ENCODE measurements at regions not wholly inside any gene's neighbourhood (a gene's known extent, or its start where the extent isn't known, plus 50 kb on each side); places are given as distances from the start of the nearest gene placed in this dataset.
"Not testable (repeated sequence)": the region's sequence is repeated elsewhere in the genome, so short reads cannot be mapped to it uniquely, and the experiment has no call there.

DNA sequence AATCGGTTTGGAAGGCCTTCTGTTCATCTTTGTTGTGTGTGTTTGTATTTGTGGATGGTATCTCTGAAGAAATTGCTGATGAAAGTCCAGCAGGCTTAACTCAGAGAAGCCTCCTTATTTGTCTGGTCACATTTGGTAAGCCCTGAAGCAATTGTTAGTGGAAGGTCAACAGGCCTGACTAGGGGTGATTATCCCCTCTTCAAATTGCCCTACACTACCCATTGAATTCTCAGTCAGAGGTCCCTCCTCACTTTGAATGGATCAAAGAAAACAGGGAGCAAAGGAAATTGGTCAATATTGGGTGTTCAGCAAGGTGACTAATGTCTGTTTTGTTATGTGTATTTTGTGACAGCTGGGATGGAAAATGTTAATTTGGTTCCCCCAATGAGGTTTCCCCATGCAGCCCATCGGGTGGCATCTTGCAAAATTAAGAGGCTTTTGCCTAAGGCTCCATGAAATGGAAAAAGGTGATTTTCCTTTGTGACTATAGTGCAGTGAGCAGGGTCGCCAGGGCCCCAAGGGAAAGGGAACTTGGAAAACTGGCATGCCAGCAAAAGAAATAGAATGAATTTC is 811.6 kb downstream of the PCDH11X start:
- TF ChIP-seq, protein P1, sequence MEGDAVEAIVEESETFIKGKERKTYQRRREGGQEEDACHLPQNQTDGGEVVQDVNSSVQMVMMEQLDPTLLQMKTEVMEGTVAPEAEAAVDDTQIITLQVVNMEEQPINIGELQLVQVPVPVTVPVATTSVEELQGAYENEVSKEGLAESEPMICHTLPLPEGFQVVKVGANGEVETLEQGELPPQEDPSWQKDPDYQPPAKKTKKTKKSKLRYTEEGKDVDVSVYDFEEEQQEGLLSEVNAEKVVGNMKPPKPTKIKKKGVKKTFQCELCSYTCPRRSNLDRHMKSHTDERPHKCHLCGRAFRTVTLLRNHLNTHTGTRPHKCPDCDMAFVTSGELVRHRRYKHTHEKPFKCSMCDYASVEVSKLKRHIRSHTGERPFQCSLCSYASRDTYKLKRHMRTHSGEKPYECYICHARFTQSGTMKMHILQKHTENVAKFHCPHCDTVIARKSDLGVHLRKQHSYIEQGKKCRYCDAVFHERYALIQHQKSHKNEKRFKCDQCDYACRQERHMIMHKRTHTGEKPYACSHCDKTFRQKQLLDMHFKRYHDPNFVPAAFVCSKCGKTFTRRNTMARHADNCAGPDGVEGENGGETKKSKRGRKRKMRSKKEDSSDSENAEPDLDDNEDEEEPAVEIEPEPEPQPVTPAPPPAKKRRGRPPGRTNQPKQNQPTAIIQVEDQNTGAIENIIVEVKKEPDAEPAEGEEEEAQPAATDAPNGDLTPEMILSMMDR (IDR thresholded peaks at IDR 0.05): not testable (repeated sequence)
- TF ChIP-seq POLR2A (IDR thresholded peaks at IDR 0.05): not testable (repeated sequence)
